ENCODE measurements at regions not wholly inside any gene's neighbourhood (a gene's known extent, or its start where the extent isn't known, plus 50 kb on each side); places are given as distances from the start of the nearest gene placed in this dataset.

DNA sequence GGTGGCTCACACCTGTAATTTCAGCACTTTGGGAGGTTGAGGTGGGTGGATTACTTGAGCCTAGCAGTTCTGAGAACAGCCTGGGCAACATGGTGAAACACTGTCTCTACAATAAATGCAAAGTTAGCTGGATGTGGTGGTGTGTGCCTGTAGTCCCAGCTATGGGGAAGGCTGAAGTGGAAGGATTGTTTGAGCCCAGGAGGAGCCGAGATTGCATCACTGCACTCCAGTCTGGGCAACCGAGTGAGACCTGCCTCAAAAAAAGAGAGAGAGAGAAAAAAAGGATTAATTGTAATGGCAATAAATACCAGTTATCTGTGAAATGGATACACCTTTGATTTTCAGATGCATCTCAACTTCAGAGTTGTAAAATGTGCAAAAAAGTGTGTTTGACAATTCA, 58.8 kb downstream of the SPRY1 start:
- no peak for DNase-seq (ENCODE audit: low read depth, low spot score)

GRCh38 chr4:123462007-123462406, 65.4 kb downstream of the SPRY1 start:
- DNase-seq (ENCODE audit: low read depth, low spot score): no peak

DNA sequence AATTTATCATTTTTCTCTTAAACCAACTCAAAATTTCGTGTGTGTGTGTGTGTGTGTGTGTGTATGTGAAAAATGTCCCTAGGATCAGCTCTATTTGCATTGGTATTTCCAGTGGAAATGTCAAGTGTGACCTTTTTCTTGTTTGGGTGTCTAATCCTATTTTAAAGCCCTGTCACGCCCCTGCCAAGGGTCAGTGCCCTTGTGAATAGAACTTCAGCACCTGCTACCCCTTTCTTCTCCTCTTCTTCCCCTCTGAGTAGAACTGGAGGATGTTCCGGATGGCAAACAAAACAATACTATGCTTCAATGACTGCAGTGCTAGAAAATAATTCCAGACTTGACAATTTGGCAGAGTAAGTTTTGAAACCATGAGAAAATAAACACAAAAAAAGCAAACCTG, 67.3 kb downstream of the SPRY1 start:
- DNase-seq (ENCODE audit: low read depth, low spot score): no peak

- no peak for DNase-seq (ENCODE audit: low read depth, low spot score)
Measured at GRCh38 chr4:123465416-123465815, 68.8 kb downstream of the SPRY1 start.

- no peak for DNase-seq (ENCODE audit: low read depth, low spot score)
Measured at GRCh38 chr4:123466080-123466785, 69.6 kb downstream of the SPRY1 start.

- DNase-seq (ENCODE audit: low read depth, low spot score): no peak
Measured at GRCh38 chr4:123468479-123469031, 72.0 kb downstream of the SPRY1 start.

GRCh38 chr4:123469245-123469644, 72.7 kb downstream of the SPRY1 start:
- DNase-seq (ENCODE audit: low read depth, low spot score): no peak

GRCh38 chr4:123469696-123470095, 73.1 kb downstream of the SPRY1 start:
- DNase-seq (ENCODE audit: low read depth, low spot score): no peak

DNA sequence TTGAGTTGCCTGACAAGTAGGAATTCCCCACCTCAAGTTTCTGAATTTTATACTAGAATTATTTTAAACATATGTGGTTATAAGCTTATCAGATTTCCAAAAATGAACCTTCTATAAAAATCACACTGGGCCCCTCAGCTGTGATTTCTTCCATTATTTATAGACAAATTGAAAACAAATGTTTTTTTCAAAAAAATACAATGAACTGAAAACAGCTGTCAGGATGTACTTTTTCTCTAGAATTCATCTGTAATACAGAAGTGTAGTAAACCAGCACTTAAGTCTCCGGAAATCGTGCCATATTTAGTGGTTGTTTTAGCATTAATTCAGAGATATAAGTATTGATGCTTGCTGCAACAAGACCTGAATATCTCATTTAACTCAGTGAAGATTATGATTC, 74.0 kb downstream of the SPRY1 start:
- no peak for DNase-seq (ENCODE audit: low read depth, low spot score)

GRCh38 chr4:123471655-123472369, 75.2 kb downstream of the SPRY1 start:
- DNase-seq (ENCODE audit: low read depth, low spot score): no peak

- no peak for DNase-seq (ENCODE audit: low read depth, low spot score)
Measured at GRCh38 chr4:123474817-123475216, 78.2 kb downstream of the SPRY1 start.

DNA sequence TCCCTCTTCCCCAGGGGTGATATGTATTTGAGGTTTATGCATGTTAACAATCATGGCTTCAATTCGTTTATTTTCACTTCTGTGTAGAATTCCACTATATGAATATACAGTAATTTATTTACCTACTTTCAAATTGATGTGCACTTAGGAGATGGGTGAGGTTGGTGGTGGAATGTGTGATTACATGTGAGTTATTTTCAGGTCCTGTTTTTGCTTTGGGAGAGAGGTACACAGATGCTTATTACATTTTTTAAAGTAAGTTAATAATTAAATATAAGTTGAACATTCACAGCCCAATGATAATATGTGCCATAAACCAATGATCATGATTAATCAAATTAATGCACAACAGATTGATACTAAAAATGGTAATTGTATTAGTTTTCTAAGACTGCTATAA, 79.5 kb downstream of the SPRY1 start:
- DNase-seq (ENCODE audit: low read depth, low spot score): no peak

DNA sequence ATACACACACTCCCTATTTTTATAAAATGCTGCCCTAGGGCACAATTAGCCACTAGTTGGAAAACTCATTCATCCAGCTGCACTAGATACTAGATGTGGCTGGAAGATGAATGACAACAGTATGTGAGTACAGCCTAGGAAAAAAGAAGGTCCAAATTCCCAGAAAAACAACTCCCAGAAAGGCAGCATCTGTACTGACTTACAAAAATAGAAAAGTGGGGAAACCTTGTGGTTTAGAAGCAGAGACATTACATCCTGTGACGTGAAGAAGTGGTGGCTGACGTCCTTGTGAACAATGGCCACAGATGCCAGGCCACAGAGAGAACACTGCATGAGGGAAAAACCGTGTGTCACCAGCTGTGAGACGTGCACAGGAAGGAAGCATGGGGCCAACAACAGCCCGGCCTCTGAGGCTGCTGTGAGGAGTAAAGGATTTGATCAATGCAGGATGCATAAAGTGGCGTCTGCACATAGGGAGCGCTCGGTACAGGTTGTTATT, 81.2 kb downstream of the SPRY1 start:
- no peak for DNase-seq (ENCODE audit: low read depth, low spot score)

GRCh38 chr4:123478859-123479345, 82.3 kb downstream of the SPRY1 start:
- DNase-seq (ENCODE audit: low read depth, low spot score): no peak

GRCh38 chr4:123479944-123480343, 83.3 kb downstream of the SPRY1 start:
- DNase-seq (ENCODE audit: low read depth, low spot score): no peak

GRCh38 chr4:123480706-123481418, 84.3 kb downstream of the SPRY1 start:
- DNase-seq (ENCODE audit: low read depth, low spot score): no peak

DNA sequence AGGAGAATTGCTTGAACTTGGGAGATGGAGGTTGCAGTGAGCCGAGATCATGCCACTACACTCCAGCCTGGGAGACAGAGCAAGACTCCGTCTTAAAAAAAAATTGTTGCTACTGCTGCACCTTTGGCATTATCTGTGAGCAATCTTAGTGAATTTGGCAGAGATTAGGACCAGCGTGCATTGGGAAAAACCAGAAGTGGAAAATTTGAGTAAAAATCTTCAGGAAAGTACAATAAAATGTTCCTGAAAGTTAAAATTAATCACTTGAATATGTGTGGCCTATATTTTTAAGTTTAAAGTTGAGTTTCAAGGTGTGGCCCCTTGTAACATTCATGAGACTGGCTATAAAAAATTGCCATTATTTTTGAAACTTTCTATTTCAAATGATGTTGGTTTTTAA, 85.1 kb downstream of the SPRY1 start:
- DNase-seq (ENCODE audit: low read depth, low spot score): no peak

- DNase-seq (ENCODE audit: low read depth, low spot score): no peak
Measured at GRCh38 chr4:123484291-123484926, 87.8 kb downstream of the SPRY1 start.

DNA sequence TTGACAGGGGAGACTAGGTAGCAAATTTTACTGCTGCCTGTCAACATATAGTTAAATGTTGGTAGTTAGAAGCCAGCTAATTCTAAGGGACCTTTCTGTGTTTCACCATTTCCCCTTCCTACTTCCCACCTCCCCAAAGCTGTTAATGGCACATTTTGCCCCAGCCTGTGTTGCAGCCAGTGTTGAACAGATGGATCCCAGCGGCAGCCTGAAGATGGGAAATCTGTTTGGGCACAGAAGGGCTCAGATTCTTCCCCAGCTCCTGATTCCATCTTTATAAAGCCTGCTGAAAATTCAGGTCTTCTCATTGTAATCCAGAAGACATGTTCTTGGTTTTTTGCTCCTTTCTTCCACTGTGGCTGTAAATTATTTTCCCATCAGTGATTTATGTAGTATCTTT, 89.0 kb downstream of the SPRY1 start:
- no peak for DNase-seq (ENCODE audit: low read depth, low spot score)

DNA sequence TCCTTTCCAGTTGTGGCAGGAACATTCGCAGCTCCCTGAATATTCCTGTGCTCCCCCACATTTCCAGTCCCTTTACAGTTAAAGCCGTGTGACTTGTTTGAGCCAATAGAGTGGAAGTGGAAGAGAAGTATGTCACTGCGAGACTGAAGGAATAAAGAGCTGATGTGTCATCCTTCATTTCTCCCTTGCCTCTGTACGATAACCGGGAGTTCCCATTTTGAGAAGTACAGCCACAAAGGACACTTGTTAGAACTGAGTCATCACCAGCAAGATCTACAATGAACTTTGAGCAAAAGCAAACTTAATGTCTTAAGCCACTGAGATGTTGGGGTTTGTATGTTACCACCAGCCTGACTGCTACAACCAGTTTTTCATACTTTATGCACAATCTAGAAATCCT, 92.3 kb downstream of the SPRY1 start:
- DNase-seq (ENCODE audit: low read depth, low spot score): no peak

- no peak for DNase-seq (ENCODE audit: low read depth, low spot score)
Measured at GRCh38 chr4:123495530-123495929, 98.9 kb downstream of the SPRY1 start.

DNA sequence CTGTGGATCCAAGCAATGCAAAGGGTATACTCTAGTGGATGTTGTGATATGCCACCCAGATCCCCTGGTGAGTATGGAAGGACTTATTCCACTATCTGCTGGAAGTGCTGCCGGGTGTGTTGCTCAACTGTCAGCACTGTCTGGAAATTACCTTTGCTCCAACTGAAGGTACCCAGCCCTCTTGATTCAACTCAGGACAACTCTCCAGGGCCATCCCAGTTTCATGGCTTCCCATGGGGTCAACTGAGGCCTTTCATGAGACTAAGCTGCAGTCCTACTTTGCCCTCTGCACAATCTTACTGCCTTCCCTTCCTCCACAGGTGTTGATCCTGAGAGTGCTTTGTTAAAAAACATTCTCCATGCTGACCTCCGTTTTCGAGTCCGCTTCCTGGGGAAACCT, 99.8 kb downstream of the SPRY1 start:
- DNase-seq (ENCODE audit: low read depth, low spot score): no peak

All from activated naive CD8-positive, alpha-beta T cell treated with anti-CD3 and anti-CD28 coated beads, Interleukin-2, amount 50 U/mL, for 16 hours (primary cell).